HepG2 (cell line): ENCODE measurements at regions not wholly inside any gene's neighbourhood (a gene's known extent, or its start where the extent isn't known, plus 50 kb on each side); places are given as distances from the start of the nearest gene placed in this dataset.

Experiments
- ATAC-seq: fragments of 200-7000 bp; cut with Tn5 transposase; 3 replicates; pipeline ENCODE4 v1.9.1; 2020; ENCODE audit warnings: mild to moderate bottlenecking, moderate library complexity
- BruUV-seq: library from RNA; stranded (reverse); fragments of 400-500 nt; replicated peaks from 2 replicates; lab custom pipeline; 2021; lab: Mats Ljungman, UMichigan
- CTCF ChIA-PET: fragments of 300-600 bp; formaldehyde crosslinking; extraction: SDS; loops from one replicate; lab custom pipeline; 2021; ENCODE audit warnings: low total read pairs, inconsistent platforms, low intra/inter-chr PET ratio; lab: Yijun Ruan, JAX
- POLR2A ChIA-PET: fragments of 350-600 bp; sonication (Branson Sonifier 250); formaldehyde crosslinking; loops from one replicate; lab custom pipeline; 2020; ENCODE audit warnings: antibody characterized with exemption, inconsistent platforms; lab: Yijun Ruan, JAX
- DNase-seq: peaks from one replicate; pipeline ENCODE4 v3.0.0-alpha.2; 2015; ENCODE audit warnings: low spot score
- FAIRE-seq: peaks from 3 replicates; lab custom pipeline; 2011; peaks lifted over from hg19 to GRCh38; lab: Jason Lieb, UNC
- H2AFZ ChIP-seq: one replicate; pipeline ENCODE4 v1.6.1; 2011; ENCODE audit warnings: low read length, inconsistent platforms
- H3K27ac ChIP-seq: fragments of 300-600 bp; 3 replicates; pipeline ENCODE4 v1.8.0; 2011; ENCODE audit warnings: mixed run types, mild to moderate bottlenecking, mixed read lengths, low read length, inconsistent platforms; ENCODE audit not compliant: insufficient read depth; ENCODE audit errors: extremely low read length
- H3K27me3 ChIP-seq, 2 experiments: fragments of 200-600 bp in 1 of 2; 2 replicates in 1 of 2; 3 replicates in 1 of 2; pipeline versions ENCODE4 v1.6.0 to v1.8.0; 2011; ENCODE audit warnings: low read length in 2 of 2, mild to moderate bottlenecking in 2 of 2, moderate library complexity in 2 of 2, inconsistent platforms in 1 of 2; ENCODE audit not compliant: insufficient read depth in 2 of 2, control insufficient read depth in 1 of 2
- H3K36me3 ChIP-seq, 2 experiments: fragments of 200-600 bp in 1 of 2; replicated peaks in 1 of 2; 2 replicates in 1 of 2; 3 replicates in 1 of 2; pipeline versions ENCODE4 v1.5.1 to v1.8.0; 2011; ENCODE audit warnings: low read length in 2 of 2, inconsistent platforms in 1 of 2; ENCODE audit not compliant: insufficient read depth in 2 of 2, control insufficient read depth in 1 of 2
- H3K4me1 ChIP-seq: 2 replicates; pipeline ENCODE4 v1.5.1; 2012; ENCODE audit warnings: low read length, inconsistent platforms; ENCODE audit not compliant: insufficient read depth
- H3K4me2 ChIP-seq: 2 replicates; pipeline ENCODE4 v1.6.0; 2011; ENCODE audit warnings: low read depth, low read length, inconsistent platforms
- H3K4me3 ChIP-seq, 3 experiments: fragments of 200-600 bp in 1 of 3; sonication (generic), shearing (Covaris generic) in 1 of 3; replicated peaks in 1 of 3; 2 replicates each; pipeline ENCODE4 v1.5.1; 2011 to 2016; ENCODE audit warnings: low read length in 3 of 3, inconsistent platforms in 2 of 3, low read depth in 2 of 3, mild to moderate bottlenecking in 2 of 3, control low read depth in 1 of 3, mixed read lengths in 1 of 3; ENCODE audit not compliant: insufficient read depth in 1 of 3
- H3K79me2 ChIP-seq: one replicate; pipeline ENCODE4 v1.6.1; 2011; ENCODE audit warnings: low read length, inconsistent platforms; ENCODE audit not compliant: insufficient read depth
- H3K9ac ChIP-seq: 2 replicates; pipeline ENCODE4 v1.6.0; 2011; ENCODE audit warnings: mild to moderate bottlenecking, low read depth, low read length, inconsistent platforms; ENCODE audit not compliant: insufficient read depth
- H3K9me3 ChIP-seq: 2 replicates; pipeline ENCODE4 v1.5.1; 2012; ENCODE audit warnings: mild to moderate bottlenecking, low read length
- H4K20me1 ChIP-seq: 2 replicates; pipeline ENCODE4 v1.6.0; 2011; ENCODE audit warnings: inconsistent platforms, mild to moderate bottlenecking, low read length, moderate library complexity; ENCODE audit not compliant: insufficient read depth
- CBX5 ChIP-seq: sonication (generic); formaldehyde crosslinking; IDR thresholded peaks from 2 replicates; pipeline ENCODE4 v1.4.0; 2020; ENCODE audit warnings: missing genetic modification reagents, borderline replicate concordance
- FOXP1 ChIP-seq, 2 experiments: fragments of 450-650 bp in 1 of 2; IDR thresholded peaks; 2 replicates each; pipeline ENCODE4 v1.6.1; 2017 to 2018; ENCODE audit warnings: antibody characterized with exemption in 1 of 2
- KDM2A ChIP-seq: sonication (generic); formaldehyde crosslinking; IDR thresholded peaks from 2 replicates; pipeline ENCODE4 v1.4.0; 2020; ENCODE audit warnings: low read depth, missing genetic modification reagents, borderline replicate concordance
- NRL ChIP-seq: sonication (generic); formaldehyde crosslinking; IDR thresholded peaks from 2 replicates; pipeline ENCODE4 v1.5.0; 2020; ENCODE audit warnings: missing genetic modification reagents, mild to moderate bottlenecking, moderate library complexity, borderline replicate concordance
- ONECUT2 ChIP-seq: sonication (generic); formaldehyde crosslinking; IDR thresholded peaks from 2 replicates; pipeline ENCODE4 v1.4.0; 2020; ENCODE audit warnings: missing genetic modification reagents
- SOX5 ChIP-seq: IDR thresholded peaks from 2 replicates; pipeline ENCODE4 v1.6.1; 2016; ENCODE audit warnings: borderline replicate concordance
- ZFP36L1 ChIP-seq: sonication (generic); formaldehyde crosslinking; IDR thresholded peaks from 2 replicates; pipeline ENCODE4 v1.8.0; 2022; ENCODE audit warnings: mild to moderate bottlenecking, missing genetic modification reagents, moderate library complexity
- ZNF256 ChIP-seq: sonication (generic); formaldehyde crosslinking; conservative IDR thresholded peaks from 2 replicates; pipeline ENCODE4 v1.4.0; 2020; ENCODE audit warnings: missing genetic modification reagents
- ZNF646 ChIP-seq: sonication (generic); formaldehyde crosslinking; IDR thresholded peaks from 2 replicates; pipeline ENCODE4 v1.9.0; 2021; ENCODE audit warnings: mild to moderate bottlenecking, missing genetic modification reagents
- ZNF781 ChIP-seq: sonication (generic); formaldehyde crosslinking; IDR thresholded peaks from 2 replicates; pipeline ENCODE4 v1.5.1; 2020; ENCODE audit warnings: borderline replicate concordance, mild to moderate bottlenecking, missing genetic modification reagents; ENCODE audit errors: not compliant biosample characterization
- ZUFSP ChIP-seq: sonication (generic); formaldehyde crosslinking; IDR thresholded peaks from 2 replicates; pipeline ENCODE4 v1.9.0; 2021; ENCODE audit warnings: missing genetic modification reagents, mild to moderate bottlenecking, borderline replicate concordance
- WGBS: methylation state at CpG from one replicate; pipeline ENCODE4 v1.1.6; 2017; ENCODE audit warnings: low lambda C conversion rate; 5-methylcytosine and 5-hydroxymethylcytosine counted together
- in situ Hi-C: cut with HindIII; loops from 2 replicates; pipeline ENCODE4 v1.10.0; 2017; ENCODE audit warnings: low pct_unique_long_range_greater_than_20kb; ENCODE audit not compliant: extremely low pct_ligation_motif_present
- intact Hi-C: fragments of 100-400 bp; cut with micrococcal nuclease; formaldehyde crosslinking; loops from one replicate; pipeline ENCODE4 v1.10.0; 2022; ENCODE audit not compliant: unreplicated experiment
- TF ChIP-seq, protein P1 (sequence below): sonication (generic); formaldehyde crosslinking; IDR thresholded peaks from 2 replicates; pipeline ENCODE4 v1.4.0; 2020; ENCODE audit warnings: mild to moderate bottlenecking, missing genetic modification reagents
- TF ChIP-seq, protein P2 (sequence below): sonication (generic); formaldehyde crosslinking; IDR thresholded peaks from 2 replicates; pipeline ENCODE4 v1.5.0; 2020; ENCODE audit warnings: mild to moderate bottlenecking, missing genetic modification reagents

- no peaks in the 10 kb centered on the region for H3K27me3 ChIP-seq
- FAIRE-seq (no peak), ATAC-seq (no peak), DNase-seq (no peak)
- H2AFZ ChIP-seq: no peak overlapping the region
- in situ Hi-C loops: no loop called here
- ChIA-PET POLR2A (no interaction called here), CTCF (no interaction called here)
- WGBS: 10% methylated on average over 1 of the region's 1 CpG
- no peaks in the 10 kb centered on the region for H4K20me1 ChIP-seq
- H3K36me3 ChIP-seq: no peaks in the 10 kb centered on the region
- H3K27ac ChIP-seq: no peak overlapping the region
- H3K9me3 ChIP-seq: no peaks in the 10 kb centered on the region
- H3K4me1 ChIP-seq: no peaks in the 10 kb centered on the region
- H3K9ac ChIP-seq: no peak overlapping the region
- intact Hi-C loops: no loop called here
- no peak overlapping the region for H3K4me3 ChIP-seq
- no peaks in the 10 kb centered on the region for H3K79me2 ChIP-seq
- H3K4me2 ChIP-seq: no peak overlapping the region
- BruUV-seq: no TSS peak
- no peak for TF ChIP-seq ZFP36L1 (CRISPR knock-in tag)
- no peak for TF ChIP-seq NRL (CRISPR knock-in tag)
- TF ChIP-seq KDM2A (CRISPR knock-in tag): no peak
- no peak for TF ChIP-seq FOXP1 (IDR thresholded peaks at IDR 0.05)
- no peak for TF ChIP-seq FOXP1 (CRISPR knock-in tag; IDR thresholded peaks at IDR 0.05)
- no peak for TF ChIP-seq ZUFSP
- no peak for TF ChIP-seq ZNF256 (CRISPR knock-in tag)
- TF ChIP-seq, protein P1, sequence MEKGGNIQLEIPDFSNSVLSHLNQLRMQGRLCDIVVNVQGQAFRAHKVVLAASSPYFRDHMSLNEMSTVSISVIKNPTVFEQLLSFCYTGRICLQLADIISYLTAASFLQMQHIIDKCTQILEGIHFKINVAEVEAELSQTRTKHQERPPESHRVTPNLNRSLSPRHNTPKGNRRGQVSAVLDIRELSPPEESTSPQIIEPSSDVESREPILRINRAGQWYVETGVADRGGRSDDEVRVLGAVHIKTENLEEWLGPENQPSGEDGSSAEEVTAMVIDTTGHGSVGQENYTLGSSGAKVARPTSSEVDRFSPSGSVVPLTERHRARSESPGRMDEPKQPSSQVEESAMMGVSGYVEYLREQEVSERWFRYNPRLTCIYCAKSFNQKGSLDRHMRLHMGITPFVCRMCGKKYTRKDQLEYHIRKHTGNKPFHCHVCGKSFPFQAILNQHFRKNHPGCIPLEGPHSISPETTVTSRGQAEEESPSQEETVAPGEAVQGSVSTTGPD (CRISPR knock-in tag): no peak
- TF ChIP-seq SOX5: no peak
- TF ChIP-seq ZNF781 (CRISPR knock-in tag): no peak
- no peak for TF ChIP-seq ZNF646 (CRISPR knock-in tag)
- TF ChIP-seq CBX5: no peak
- TF ChIP-seq, protein P2, sequence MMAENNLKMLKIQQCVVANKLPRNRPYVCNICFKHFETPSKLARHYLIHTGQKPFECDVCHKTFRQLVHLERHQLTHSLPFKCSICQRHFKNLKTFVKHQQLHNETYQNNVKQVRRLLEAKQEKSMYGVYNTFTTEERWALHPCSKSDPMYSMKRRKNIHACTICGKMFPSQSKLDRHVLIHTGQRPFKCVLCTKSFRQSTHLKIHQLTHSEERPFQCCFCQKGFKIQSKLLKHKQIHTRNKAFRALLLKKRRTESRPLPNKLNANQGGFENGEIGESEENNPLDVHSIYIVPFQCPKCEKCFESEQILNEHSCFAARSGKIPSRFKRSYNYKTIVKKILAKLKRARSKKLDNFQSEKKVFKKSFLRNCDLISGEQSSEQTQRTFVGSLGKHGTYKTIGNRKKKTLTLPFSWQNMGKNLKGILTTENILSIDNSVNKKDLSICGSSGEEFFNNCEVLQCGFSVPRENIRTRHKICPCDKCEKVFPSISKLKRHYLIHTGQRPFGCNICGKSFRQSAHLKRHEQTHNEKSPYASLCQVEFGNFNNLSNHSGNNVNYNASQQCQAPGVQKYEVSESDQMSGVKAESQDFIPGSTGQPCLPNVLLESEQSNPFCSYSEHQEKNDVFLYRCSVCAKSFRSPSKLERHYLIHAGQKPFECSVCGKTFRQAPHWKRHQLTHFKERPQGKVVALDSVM (CRISPR knock-in tag): no peak
- no peak for TF ChIP-seq ONECUT2 (CRISPR knock-in tag)
Measured at GRCh38 chr15:37819191-37819590, 115.2 kb upstream of the TMCO5A start.
